GM18517 (cell line): ENCODE measurements at regions not wholly inside any gene's neighbourhood (a gene's known extent, or its start where the extent isn't known, plus 50 kb on each side); places are given as distances from the start of the nearest gene placed in this dataset.

Experiments
- ATAC-seq: cut with Tn5 transposase; IDR thresholded peaks from one replicate; pipeline ENCODE4 v1.9.1; 2021; ENCODE audit warnings: mild to moderate bottlenecking, moderate library complexity; ENCODE audit not compliant: unreplicated experiment

DNA sequence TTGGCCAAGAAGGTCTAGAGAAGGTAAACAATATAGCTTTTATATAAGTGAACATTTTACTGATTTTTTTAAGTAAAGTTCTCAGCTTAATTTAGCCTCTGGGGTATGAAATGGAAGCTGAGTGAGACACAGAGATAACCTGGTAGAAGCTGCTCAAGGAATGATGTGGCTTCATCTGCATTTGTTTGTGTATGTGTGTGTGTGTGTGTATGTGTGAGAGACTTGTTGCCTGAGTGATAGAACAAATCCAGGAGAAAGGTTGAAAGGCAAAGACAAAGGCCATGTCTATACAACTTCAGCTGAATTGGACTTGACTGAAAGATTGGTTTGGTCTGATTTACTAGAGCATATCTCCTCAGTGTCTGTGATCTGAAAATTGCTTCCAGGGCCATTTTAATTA lies 63.6 kb downstream of the PCDH7 start:
- ATAC-seq: no peak

DNA sequence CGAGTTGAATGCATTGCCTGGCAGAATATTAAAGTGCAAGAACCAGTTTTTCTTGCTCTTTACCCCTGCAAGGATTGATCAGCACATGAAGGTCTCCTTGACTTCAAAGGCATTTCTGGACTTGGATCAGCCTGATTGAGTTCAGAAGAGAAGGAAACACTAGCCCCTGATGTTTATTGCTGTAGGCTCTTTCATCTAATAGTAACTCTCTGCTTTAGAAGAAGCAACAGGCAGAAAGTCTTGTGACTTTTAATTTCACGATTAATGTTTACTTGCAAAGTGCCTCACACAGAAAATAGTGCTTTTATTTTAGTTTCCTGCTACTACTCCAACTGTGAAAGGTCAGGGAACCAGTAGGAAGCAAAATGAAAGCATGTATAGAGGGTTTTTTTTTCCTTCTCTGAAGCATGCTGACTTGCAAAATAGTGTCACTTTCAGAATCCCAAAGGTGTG lies 69.1 kb downstream of the PCDH7 start:
- ATAC-seq: no peak

DNA sequence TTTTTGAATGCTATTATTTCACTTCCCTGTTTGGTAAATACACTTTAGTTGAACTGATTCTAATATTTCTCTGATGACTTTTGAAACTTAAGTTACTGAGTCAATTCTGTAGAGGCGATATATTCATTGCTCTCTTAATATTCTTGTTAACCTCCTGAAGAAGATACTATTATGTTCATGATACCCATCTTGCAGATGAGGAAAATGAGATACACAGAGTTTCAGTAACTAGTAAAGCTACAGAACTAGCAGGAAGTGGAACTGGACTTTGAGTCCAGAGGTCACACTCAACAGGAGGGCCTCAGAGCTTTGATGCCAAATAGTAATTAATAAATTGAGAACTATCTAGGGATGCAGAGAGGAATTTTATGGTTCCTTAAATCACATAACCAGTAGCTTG lies 70.0 kb downstream of the PCDH7 start:
- ATAC-seq: no peak

DNA sequence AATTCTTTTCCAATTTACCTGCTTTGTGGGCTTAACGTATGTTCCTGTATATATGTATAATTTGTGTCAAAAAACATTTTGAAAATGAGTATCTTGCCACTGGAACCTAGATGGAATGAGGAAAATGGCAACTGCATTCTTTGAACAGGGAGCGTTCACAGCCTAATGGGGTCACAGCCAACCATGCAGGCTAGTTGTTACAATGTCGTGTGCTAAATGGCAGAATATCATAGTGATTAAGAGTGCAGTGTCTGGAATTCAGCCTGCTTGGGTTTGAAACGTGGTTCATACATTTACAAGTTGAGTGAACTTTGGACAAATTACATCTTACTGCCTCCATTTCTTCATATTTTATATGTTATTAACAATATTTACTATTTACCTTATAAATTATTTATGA lies 70.8 kb downstream of the PCDH7 start:
- ATAC-seq: no peak

DNA sequence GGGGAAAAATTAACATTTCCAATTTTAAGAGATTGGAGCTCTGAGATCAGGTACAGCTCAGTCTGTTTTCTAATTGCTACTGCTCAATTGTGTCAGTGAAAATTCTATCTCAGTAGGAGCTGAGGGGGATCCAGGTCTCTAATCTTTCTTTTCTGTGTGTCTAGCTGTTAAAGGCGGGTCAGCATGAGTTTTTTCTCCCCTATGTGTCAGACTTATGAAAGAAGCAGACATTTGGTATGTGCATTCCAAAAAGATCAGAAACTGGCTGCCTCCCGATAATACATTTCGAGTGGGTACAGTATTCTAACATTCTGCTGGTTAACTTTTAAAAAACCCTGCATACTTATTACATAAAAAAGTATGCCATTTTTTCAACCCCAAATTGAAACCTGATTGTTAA lies 72.4 kb downstream of the PCDH7 start:
- no peak for ATAC-seq

DNA sequence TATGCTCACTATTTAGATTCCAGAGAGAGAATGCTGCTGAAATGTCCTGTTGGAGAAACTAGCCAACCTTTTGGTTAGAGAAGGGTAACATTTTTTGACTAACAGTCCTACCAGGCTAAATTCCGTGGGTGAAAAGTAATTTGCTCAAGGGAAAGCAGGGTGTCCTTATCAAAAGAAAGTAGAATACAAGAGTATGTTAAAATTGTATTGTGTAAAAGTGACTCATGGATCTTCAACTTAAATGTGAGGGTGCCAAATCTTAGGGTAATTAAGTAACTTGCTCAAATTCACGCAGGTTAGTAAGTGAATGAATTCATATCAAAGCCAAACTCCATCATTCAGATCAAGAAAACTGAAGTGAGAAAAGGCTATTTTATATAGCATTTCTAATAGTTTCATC lies 81.7 kb downstream of the PCDH7 start:
- ATAC-seq: no peak

DNA sequence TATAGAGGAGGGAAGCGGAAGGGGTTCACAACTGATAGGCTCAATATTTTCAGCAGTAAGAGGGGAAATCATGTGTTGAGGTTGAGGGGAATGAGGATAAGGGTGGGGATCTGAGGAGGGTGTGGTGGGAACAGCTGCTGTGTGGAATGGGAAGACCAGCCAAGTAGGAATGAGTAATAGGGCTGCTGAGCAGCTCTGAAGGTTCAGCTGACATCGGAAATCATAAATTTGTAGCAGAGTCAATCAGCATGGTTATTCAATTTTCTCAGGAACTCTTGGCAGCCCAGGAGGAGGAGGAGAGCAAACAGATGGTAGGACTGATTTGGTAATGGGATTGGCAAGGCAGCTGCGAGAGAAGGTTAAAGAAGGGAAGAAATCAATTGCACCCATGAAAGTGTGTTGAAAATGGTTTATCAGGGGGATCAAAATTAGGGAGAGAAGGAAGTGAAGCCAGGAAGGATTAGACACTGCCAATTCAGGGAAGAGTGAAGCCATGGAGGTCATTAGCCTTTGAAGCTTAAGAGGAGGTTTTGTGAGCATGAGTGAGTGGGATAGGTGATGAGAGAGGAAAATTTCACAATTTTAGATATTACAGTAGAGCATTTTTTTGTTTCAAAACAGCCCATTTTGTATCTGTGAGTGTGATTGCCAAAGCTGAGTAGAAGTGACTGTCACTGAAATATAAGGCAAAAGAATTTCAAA lies 82.6 kb downstream of the PCDH7 start:
- ATAC-seq: no peak

DNA sequence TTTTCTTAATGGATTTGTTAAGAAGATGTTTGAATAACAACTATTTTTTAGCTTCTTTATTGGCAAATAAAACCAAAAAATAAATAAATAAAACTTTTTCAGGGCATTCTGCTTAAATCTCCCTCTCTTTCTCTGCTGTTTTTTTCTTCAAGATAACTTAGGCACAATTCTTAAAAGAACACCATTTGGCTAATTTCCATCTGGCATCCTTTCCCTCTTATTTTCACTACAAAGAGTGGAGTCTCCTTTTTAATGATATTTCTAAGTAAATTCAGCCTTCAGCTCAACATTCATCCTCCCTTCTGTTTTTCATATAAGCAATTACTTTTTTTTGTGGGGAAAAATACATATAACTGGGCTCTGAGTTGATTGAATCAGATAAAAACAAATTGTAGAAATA lies 88.1 kb downstream of the PCDH7 start:
- no peak for ATAC-seq

DNA sequence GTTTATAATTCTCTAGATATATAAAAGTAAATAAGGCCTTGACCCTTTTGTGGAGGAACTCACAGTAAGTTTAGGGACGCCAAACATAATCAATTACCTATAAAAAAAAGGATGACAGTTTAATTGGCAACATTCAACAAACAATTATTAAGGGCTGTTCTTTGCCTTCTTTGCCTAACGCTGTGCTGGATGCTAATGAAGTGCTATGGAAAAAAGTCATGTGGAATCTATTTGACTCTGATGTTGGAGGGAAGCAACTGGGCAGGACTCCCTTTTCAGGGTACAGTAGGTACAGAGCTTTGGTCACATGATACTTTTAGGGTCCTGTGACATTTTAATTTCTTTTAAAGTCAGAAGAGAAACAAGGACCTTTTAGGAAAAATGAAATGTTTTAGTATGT lies 91.1 kb downstream of the PCDH7 start:
- ATAC-seq: no peak

DNA sequence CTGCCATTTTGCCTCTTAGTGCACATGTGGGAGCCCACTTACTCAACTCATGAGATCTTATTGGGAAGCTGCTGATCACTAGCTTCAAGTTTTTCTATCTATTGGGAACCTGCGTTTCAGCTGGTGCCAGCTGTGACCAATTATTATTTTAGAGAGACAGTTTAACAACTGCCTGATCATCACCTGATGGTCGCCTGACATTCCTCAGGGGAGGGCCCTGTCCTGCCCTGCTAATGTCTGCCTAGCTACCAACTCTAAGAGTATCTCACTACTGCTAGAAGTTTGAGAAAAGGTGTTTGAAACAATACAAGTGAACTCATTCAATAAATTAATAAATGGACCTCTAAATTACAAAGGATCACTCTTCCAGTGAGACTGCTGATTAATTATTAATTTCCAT lies 95.5 kb downstream of the PCDH7 start:
- ATAC-seq: no peak

DNA sequence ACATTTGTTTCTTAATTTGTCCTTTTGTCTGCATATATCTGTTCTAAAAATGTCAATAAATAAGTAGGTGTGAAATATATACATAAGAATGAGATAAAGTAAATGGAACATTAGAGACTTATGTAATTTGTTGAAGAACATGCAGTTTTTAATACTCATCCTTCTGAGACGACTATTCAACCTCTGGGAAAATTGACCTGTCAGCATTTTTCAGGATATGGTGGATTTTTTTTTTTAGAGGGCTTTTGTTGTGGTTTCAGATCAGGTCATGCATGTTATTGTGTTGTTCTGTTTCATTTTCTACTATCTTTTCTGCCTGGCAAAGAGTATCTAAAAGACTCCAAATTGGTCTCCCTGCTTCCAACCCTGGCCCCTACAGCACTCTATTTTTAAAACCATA lies 97.3 kb downstream of the PCDH7 start:
- ATAC-seq: no peak

DNA sequence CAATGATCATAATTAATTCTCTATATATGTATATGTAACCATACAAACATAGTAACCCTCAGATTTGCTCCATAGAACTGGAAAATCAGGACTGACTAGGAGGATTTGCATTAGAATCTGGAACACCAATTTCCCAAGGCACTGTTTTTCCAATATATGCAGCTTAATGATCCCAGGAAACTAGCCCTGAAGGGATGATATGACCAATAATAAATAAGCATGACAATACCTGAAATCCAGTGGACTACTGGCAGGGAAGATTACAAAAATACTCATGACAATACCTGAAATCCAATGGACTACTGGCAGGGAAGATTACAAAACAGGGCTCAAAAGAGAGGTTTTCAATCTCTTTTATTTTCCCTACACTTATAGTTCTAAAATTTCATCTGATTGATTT lies 98.4 kb downstream of the PCDH7 start:
- ATAC-seq: no peak

DNA sequence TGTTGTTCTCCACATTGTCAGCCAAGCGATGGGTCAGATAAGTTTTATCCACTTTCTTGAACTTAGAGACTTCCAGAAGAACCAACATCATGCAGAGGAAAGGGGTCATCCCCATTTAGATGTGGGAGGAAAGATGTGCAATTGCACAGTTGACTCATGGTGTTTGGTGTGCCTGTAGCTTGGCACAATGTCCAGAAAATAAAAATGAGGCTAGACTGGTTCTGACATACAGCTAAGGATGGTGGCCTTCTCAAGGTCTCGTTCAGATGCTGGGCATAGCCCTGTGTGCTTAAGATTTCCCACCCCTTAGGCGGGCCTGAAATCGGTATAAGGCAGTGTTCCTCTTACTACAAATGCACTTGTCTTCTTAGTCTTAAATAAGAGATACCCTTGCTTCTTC lies 101.1 kb downstream of the PCDH7 start:
- no peak for ATAC-seq

DNA sequence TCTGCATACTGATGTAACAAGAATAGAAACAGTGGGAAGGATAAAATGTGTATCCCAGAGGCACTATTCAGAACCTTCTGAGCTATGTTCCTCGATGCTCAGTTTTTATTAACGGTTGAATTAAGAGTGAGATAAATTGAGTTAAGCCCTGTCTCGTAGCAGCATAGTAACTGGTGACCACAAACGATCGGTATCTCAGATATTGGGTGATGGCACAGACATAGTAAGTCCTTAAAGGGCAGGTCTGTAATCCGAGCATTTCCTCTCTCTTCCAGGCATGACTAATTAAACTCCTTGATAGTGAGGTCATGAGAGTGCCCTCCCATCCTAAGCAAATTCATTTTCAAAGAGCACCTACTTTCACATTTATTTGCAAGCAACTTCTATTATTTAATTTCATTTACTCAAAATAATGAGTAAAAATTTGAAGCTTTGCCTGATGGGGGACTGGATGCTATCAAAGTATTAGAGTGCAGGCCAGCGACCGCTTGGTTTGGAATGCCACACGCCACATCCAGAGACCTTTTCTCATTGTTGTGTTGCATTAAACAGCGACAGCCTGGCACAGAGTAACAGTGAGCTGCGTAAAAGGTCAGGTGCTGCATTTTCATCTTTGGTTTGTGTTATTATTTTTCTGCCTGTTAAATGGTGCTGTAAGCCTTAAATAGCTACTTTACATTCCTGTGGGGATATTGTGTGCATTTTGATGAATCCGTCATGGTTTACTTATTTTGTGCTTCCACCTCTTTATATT lies 101.9 kb downstream of the PCDH7 start:
- no peak for ATAC-seq

DNA sequence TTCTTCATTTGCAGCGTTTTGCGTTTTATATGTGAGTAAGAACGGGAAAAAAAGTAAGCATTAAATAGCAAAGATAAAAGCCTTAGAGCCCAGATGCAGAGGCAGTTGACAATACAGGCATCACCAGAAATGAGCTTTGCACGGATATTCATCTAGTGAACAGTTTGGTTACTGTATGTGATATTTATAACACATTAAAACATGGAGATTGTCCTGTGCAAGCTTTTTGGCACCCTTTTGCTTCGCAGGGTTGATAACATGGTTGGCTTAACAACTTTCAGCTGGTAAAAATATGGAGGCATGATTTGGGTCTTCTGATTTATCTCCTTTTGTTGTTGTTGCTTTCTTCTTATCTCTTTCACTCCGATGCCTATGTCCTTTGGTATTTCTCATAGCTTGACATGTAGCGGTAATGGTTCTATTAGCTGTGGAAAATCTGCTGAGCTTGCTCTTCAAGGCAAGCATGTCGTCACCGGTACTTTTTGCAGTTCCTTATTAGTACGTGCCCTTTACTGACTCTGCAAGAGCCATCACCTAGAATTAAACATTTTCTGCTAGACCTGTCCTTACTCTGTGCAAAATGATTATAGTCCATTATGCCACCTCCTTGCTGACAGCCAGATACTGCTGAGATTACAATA lies 102.9 kb downstream of the PCDH7 start:
- ATAC-seq: no peak

DNA sequence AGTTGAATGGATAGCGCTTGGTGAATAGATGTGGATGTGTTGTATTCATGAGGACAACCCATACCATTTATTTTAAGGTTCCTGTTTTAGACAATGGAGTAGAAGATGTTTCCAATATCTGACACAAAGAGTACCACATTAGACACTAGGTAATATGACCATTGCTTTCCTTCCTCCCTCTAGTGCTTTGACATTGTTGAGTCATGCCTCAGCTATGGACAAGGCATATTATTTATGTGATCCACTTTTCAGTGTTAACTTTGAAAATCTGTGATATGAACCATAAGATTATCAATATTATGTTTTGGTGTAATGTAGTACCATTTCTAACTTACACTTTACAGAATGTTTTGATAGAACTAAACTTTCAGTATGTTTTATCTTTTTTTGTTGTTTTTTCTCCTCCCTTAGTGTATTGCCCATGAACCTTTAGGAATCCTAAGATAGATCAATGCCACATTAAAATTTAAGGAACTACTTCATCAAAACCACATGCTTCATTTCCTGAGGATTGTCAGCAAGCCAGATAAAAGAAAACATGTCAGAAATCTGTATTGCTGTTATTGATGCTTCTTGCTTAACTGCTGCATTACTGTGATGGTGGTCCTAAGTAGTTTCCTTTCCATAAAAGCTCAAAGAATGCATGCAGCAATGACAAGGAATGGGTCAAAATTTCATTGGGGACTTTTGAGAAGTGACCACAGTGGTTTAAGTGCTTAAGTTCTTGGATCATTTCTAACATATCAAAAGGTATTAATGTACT lies 105.0 kb downstream of the PCDH7 start:
- ATAC-seq: no peak

DNA sequence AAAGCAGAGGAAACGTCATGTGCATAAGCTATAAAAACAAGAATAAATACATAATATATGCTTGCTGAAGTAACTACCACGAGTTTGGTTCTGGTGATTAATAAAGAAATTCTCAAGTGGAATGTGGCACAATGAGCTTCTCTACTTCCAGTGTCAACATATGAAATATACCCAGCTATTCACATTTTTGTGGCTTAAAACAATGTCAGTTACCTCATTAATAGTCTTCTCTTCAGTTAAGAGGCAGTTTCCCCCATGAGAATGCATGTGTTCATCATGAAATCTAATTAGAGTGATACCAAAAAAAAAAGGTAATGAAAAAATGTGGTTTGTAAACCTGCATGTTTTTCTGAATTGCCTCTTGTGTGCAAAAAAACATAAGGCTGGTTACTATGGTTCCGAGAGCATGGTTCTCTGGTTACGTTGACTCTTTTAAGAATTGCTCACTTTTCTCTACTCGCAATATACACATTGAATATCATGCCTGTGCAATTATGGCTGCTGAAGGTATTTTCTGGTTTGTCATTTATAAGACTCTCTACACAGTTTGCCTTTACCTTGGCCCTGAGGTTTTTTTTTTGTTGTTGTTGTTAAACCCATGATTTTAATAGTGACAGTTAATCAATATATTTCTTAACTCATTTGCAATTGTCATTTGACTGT lies 108.2 kb downstream of the PCDH7 start:
- no peak for ATAC-seq

DNA sequence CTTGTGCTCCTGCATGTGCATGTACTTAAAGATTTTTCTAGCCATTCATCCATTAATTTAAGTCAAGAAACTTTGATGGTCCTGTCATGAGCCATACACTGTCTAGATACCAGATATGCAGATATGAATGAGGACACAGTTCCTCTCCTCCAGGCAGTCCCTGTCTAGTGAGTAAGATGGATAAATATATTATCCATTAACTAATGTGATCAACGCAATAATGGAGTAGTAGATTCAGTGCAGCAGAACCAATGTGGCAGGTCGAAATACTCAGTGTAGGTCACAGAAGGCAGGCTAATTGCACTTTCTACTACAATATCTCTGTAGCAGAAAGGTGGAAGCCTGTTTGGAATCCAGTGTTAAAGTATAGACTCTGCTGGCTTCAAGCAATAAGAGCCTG lies 112.5 kb downstream of the PCDH7 start:
- no peak for ATAC-seq

DNA sequence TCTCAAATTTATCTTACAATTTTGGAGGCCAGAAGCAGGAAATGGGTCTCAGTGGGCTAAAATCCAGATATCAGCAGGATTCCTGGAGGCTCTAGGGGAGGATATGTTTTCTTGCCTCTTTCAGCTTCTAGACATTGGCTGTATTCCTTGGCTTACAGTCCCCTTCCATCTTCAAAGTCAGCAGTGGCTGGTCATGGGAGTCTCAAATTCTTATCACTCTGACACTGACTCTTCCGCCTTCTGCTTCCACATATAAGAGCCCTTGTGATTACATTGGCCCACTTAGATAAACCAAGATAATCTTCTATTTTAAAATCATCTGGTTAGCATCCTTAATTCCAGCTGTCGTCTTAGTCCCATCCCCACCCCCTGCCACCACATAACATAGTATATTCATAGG lies 113.0 kb downstream of the PCDH7 start:
- ATAC-seq: no peak

DNA sequence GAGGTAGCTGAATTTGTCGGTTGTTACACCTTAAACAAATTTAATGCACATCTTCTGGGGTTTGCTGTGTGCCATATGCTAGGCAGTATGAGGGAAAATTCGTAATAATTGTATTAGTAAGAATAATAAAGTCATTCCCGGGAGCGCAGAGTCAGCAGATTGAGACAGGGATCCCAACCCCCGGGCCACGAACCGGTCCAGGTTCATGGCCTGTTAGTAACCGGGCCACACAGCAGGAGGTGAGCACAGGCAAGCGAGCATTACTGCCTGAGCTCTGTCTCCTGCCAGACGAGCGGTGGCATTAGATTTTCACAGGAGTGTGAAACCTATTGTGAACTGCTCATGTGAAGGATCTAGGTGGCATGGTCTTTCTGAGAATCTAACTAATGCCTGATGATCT lies 114.9 kb downstream of the PCDH7 start:
- ATAC-seq: no peak

DNA sequence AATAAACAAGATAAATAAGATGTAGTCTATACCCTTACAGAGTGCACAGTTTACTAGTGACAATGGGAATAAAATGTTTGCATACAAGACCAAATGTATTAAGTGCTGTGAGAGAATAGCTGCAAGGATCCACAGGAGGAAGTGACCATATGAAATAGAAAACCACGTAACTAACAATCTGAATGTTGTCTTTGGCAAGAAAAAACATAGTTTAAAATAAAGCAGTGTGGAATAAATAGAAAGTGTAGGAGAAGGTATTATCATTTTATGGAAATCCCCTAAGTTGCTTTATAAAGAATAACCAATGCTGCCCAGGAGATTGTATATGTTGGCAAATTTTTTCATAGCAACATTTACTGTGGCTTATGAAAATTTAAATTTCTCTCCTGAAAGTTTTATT lies 116.1 kb downstream of the PCDH7 start:
- no peak for ATAC-seq
